Sigmoid colon (tissue), 6 donors: ENCODE measurements at regions not wholly inside any gene's neighbourhood (a gene's known extent, or its start where the extent isn't known, plus 50 kb on each side); places are given as distances from the start of the nearest gene placed in this dataset.

Source experiments
- DNase-seq: peaks from one replicate; pipeline ENCODE4 v3.0.0-alpha.2; 2019
- H3K27ac ChIP-seq, 4 donors: fragments of 200-600 bp; sonication (generic); one replicate each; pipeline ENCODE4 v1.5.1; 2016 to 2019; ENCODE audit warnings: mild to moderate bottlenecking in 1 of 4
- H3K27me3 ChIP-seq, 3 donors: fragments of 200-600 bp; sonication (generic); one replicate each; pipeline ENCODE4 v1.5.1; 2019; ENCODE audit warnings: mild to moderate bottlenecking in 1 of 3
- H3K36me3 ChIP-seq, 4 donors: fragments of 200-600 bp; sonication (generic); one replicate each; pipeline ENCODE4 v1.5.1; 2016 to 2019
- H3K4me1 ChIP-seq, 4 donors: fragments of 200-600 bp; sonication (generic); one replicate each; pipeline ENCODE4 v1.5.1; 2017 to 2019
- H3K4me3 ChIP-seq, 4 donors: fragments of 200-600 bp; sonication (generic); one replicate each; pipeline ENCODE4 v1.5.1; 2017 to 2019; ENCODE audit warnings: mild to moderate bottlenecking in 2 of 4, moderate library complexity in 1 of 4
- H3K9me3 ChIP-seq, 4 donors: fragments of 200-600 bp in 3 of 4; sonication (generic) in 3 of 4; one replicate each; pipeline versions ENCODE4 v1.5.1 to v1.6.1; 2013 to 2019
- CTCF ChIP-seq, 4 experiments: fragments of 450-650 bp in 3 of 4; fragments of 200-600 bp in 1 of 4; IDR thresholded peaks; one replicate each; pipeline ENCODE4 v1.5.1; 2016 to 2019; ENCODE audit warnings: antibody characterized with exemption in 4 of 4, mild to moderate bottlenecking in 3 of 4, moderate library complexity in 2 of 4
- EP300 ChIP-seq, 4 donors: sonication (generic); formaldehyde crosslinking; IDR thresholded peaks; one replicate each; pipeline ENCODE4 v1.6.1; 2017; ENCODE audit warnings: antibody characterized with exemption in 4 of 4
- POLR2A ChIP-seq, 2 donors: fragments of 450-650 bp; IDR thresholded peaks; one replicate each; pipeline ENCODE4 v1.6.1; 2016; ENCODE audit warnings: antibody characterized with exemption in 2 of 2, mild to moderate bottlenecking in 2 of 2, moderate library complexity in 2 of 2
- POLR2AphosphoS5 ChIP-seq, 4 donors: sonication (generic); formaldehyde crosslinking; IDR thresholded peaks; one replicate each; pipeline ENCODE4 v1.6.1; 2017; ENCODE audit warnings: antibody characterized with exemption in 4 of 4
- WGBS, 2 donors: extraction: QIAGEN DNeasy Blood & Tissue Kit; methylation state at CpG; one replicate each; pipeline ENCODE4 v1.1.7; 2013; 5-methylcytosine and 5-hydroxymethylcytosine counted together
- intact Hi-C: fragments of 100-400 bp; cut with DNase I; formaldehyde crosslinking; loops from one replicate; pipeline ENCODE4 v1.15.1; 2023
- donor health status: healthy with polysubstance abuse.
- donor health status: healthy.

- TF ChIP-seq POLR2A (IDR thresholded peaks at IDR 0.05) (no peak), CTCF (IDR thresholded peaks at IDR 0.05) (no peak), POLR2AphosphoS5 (IDR thresholded peaks at IDR 0.05) (no peak), EP300 (IDR thresholded peaks at IDR 0.05) (no peak)
- intact Hi-C loops = no loop called here
- Histone ChIP-seq H3K36me3 (no peaks in the 10 kb centered on the region), H3K9me3 (peaks cover 0 to 1% (median 0%) of the 10 kb centered on the region in 4 donors), H3K27ac (no peak overlapping the region), H3K4me3 (no peak overlapping the region), H3K4me1 (no peaks in the 10 kb centered on the region), H3K27me3 (no peaks in the 10 kb centered on the region)
- no peak for DNase-seq
Observed at GRCh38 chr7:156240532-156240931, 400.0 kb upstream of the RNF32 start.

- DNase-seq = no peak
- WGBS, 2 donors = 91% methylated on average over 19 of the region's 19 CpGs
- Histone ChIP-seq H3K4me1 (no peaks in the 10 kb centered on the region), H3K9me3 (peaks cover 0 to 1% (median 0%) of the 10 kb centered on the region in 4 donors), H3K36me3 (no peaks in the 10 kb centered on the region), H3K27ac (no peak overlapping the region), H3K27me3 (no peaks in the 10 kb centered on the region), H3K4me3 (no peak overlapping the region)
- TF ChIP-seq POLR2AphosphoS5 (IDR thresholded peaks at IDR 0.05) = no peak
- TF ChIP-seq POLR2A (IDR thresholded peaks at IDR 0.05) = no peak
- TF ChIP-seq CTCF (IDR thresholded peaks at IDR 0.05) = no peak
- no peak for TF ChIP-seq EP300 (IDR thresholded peaks at IDR 0.05)
- intact Hi-C loops = no loop called here
Observed at GRCh38 chr7:156238366-156239133, 402.0 kb upstream of the RNF32 start.

GRCh38 chr7:156237614-156238013, 403.0 kb upstream of the RNF32 start:
- Histone ChIP-seq H3K9me3 (peaks cover 0 to 1% (median 0%) of the 10 kb centered on the region in 4 donors), H3K27ac (no peak overlapping the region), H3K36me3 (no peaks in the 10 kb centered on the region), H3K4me1 (no peaks in the 10 kb centered on the region), H3K4me3 (no peak overlapping the region), H3K27me3 (no peaks in the 10 kb centered on the region)
- intact Hi-C loops = no loop called here
- 94 to 95% methylated on average over 6 of the region's 6 CpGs for WGBS, 2 donors
- no peak for DNase-seq
- TF ChIP-seq EP300 (IDR thresholded peaks at IDR 0.05) = no peak
- TF ChIP-seq CTCF (IDR thresholded peaks at IDR 0.05) = no peak
- no peak for TF ChIP-seq POLR2AphosphoS5 (IDR thresholded peaks at IDR 0.05)
- TF ChIP-seq POLR2A (IDR thresholded peaks at IDR 0.05) = no peak

GRCh38 chr7:156236936-156237599, 403.5 kb upstream of the RNF32 start:
- peaks cover 0 to under 1% (median 0%) of the 10 kb centered on the region in 4 donors for H3K9me3 ChIP-seq
- no peak for DNase-seq
- no peaks in the 10 kb centered on the region for H3K27me3 ChIP-seq
- H3K4me3 ChIP-seq = no peak overlapping the region
- H3K36me3 ChIP-seq = no peaks in the 10 kb centered on the region
- intact Hi-C loops = no loop called here
- H3K4me1 ChIP-seq = no peaks in the 10 kb centered on the region
- no peak overlapping the region for H3K27ac ChIP-seq
- TF ChIP-seq POLR2AphosphoS5 (IDR thresholded peaks at IDR 0.05) (no peak), POLR2A (IDR thresholded peaks at IDR 0.05) (no peak), CTCF (IDR thresholded peaks at IDR 0.05) (no peak), EP300 (IDR thresholded peaks at IDR 0.05) (no peak)
- WGBS, 2 donors = 92 to 96% methylated on average over 15 of the region's 15 CpGs
